Ascending aorta (tissue), 2 donors: ENCODE measurements at regions not wholly inside any gene's neighbourhood (a gene's known extent, or its start where the extent isn't known, plus 50 kb on each side); places are given as distances from the start of the nearest gene placed in this dataset.

ENCODE experiments used
- DNase-seq, 2 donors: peaks; one replicate each; pipeline ENCODE4 v3.0.0-alpha.2; 2019; ENCODE audit warnings: low spot score in 2 of 2
- H3K27ac ChIP-seq, 2 donors: fragments of 200-600 bp; sonication (generic); one replicate each; pipeline ENCODE4 v1.5.1; 2016 to 2017; ENCODE audit warnings: mild to moderate bottlenecking in 1 of 2
- H3K27me3 ChIP-seq: fragments of 200-600 bp; sonication (generic); one replicate; pipeline ENCODE4 v1.5.1; 2017
- H3K36me3 ChIP-seq, 2 donors: fragments of 200-600 bp; sonication (generic); one replicate each; pipeline ENCODE4 v1.5.1; 2016
- H3K4me1 ChIP-seq, 2 donors: fragments of 200-600 bp; sonication (generic); one replicate each; pipeline ENCODE4 v1.5.1; 2016 to 2017; ENCODE audit warnings: mild to moderate bottlenecking in 1 of 2
- H3K4me3 ChIP-seq, 2 donors: fragments of 200-600 bp; sonication (generic); one replicate each; pipeline ENCODE4 v1.5.1; 2016 to 2017; ENCODE audit warnings: mild to moderate bottlenecking in 1 of 2
- H3K9me3 ChIP-seq, 2 donors: fragments of 200-600 bp; sonication (generic); one replicate each; pipeline ENCODE4 v1.5.1; 2016
- intact Hi-C: fragments of 100-400 bp; cut with DNase I; formaldehyde crosslinking; loops from one replicate; pipeline ENCODE4 v1.15.1; 2023
- TF ChIP-seq, protein P1 (sequence below), 3 experiments: fragments of 200-600 bp in 2 of 3; fragments of 450-650 bp in 1 of 3; sonication (generic) in 2 of 3; IDR thresholded peaks; one replicate each; pipeline ENCODE4 v1.5.1; 2016 to 2019; ENCODE audit warnings: antibody characterized with exemption in 3 of 3, mild to moderate bottlenecking in 1 of 3, moderate library complexity in 1 of 3

DNA sequence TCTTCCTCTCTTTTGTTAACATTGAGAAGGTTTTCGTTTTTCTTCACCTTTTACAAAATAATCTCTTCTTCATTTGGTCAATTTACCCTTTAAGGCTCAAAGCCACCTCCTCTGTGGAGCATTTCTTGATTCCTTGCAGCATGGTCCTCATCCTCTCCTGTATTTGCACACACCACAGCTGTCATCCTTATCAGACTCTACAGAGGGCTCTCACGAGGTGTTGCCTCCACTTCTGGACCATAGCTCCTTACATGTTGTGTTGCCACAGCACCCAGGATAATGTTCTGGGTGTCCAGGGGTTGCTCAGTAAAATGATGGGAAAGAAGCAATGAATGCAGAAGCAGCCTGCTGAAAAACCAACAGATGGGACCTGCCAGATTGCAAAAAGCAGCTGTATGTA is 192.8 kb downstream of the SH2D4B start:
- H3K27ac ChIP-seq, result no peak overlapping the region
- H3K9me3 ChIP-seq, result no peaks in the 10 kb centered on the region
- no peaks in the 10 kb centered on the region for H3K27me3 ChIP-seq
- intact Hi-C loops, result no loop called here
- H3K36me3 ChIP-seq, result no peaks in the 10 kb centered on the region
- no peaks in the 10 kb centered on the region for H3K4me1 ChIP-seq
- TF ChIP-seq, protein P1, sequence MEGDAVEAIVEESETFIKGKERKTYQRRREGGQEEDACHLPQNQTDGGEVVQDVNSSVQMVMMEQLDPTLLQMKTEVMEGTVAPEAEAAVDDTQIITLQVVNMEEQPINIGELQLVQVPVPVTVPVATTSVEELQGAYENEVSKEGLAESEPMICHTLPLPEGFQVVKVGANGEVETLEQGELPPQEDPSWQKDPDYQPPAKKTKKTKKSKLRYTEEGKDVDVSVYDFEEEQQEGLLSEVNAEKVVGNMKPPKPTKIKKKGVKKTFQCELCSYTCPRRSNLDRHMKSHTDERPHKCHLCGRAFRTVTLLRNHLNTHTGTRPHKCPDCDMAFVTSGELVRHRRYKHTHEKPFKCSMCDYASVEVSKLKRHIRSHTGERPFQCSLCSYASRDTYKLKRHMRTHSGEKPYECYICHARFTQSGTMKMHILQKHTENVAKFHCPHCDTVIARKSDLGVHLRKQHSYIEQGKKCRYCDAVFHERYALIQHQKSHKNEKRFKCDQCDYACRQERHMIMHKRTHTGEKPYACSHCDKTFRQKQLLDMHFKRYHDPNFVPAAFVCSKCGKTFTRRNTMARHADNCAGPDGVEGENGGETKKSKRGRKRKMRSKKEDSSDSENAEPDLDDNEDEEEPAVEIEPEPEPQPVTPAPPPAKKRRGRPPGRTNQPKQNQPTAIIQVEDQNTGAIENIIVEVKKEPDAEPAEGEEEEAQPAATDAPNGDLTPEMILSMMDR (IDR thresholded peaks at IDR 0.05), result no peak
- H3K4me3 ChIP-seq, result no peak overlapping the region
- DNase-seq, result no peak

DNA sequence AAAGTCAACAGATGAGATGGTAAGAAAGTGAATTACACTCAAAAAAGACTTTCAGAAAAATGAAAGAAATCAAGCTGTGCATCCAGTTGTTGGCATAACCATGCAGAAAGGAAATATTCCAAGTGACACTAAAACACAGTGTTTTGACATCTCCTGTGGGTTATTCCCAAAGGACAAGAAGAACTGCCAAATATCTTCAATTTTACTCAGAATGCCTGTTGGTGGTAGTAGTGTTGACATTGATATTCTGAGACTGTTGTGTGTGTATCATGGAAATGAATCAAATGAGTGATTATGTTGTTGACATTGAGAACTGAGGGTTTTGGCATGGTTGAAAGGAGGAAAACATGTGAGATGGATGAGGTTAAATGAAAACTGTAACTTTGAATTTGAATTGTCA is 196.9 kb downstream of the SH2D4B start:
- DNase-seq, result no peak
- Histone ChIP-seq H3K36me3 (no peaks in the 10 kb centered on the region), H3K27me3 (no peaks in the 10 kb centered on the region), H3K9me3 (no peaks in the 10 kb centered on the region), H3K27ac (no peak overlapping the region), H3K4me1 (no peaks in the 10 kb centered on the region), H3K4me3 (no peak overlapping the region)
- intact Hi-C loops, result no loop called here
- TF ChIP-seq, protein P1 (IDR thresholded peaks at IDR 0.05), result no peak

DNA sequence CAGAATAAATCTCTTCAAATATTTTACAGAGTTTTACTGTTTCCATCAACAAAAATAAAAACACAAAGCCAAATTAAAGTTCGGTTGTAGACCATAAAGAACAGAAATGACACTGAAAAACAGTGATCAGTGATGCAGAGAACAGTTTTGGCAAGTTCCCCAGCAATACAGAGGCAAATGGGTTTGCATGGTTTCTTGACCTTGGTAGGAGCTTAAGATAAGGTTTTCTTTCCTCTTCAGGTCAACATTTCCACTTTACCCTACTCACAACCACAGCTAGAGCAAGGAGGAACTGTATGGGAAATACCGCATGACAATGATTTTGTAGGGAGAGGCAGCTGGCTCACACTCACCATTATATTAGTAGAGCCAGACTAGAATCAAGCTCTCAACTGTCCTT is 199.5 kb downstream of the SH2D4B start:
- no peaks in the 10 kb centered on the region for H3K36me3 ChIP-seq
- TF ChIP-seq, protein P1 (IDR thresholded peaks at IDR 0.05), result no peak
- intact Hi-C loops, result no loop called here
- H3K4me1 ChIP-seq, result no peaks in the 10 kb centered on the region
- H3K9me3 ChIP-seq, result no peaks in the 10 kb centered on the region
- H3K27ac ChIP-seq, result no peak overlapping the region
- H3K27me3 ChIP-seq, result no peaks in the 10 kb centered on the region
- H3K4me3 ChIP-seq, result no peak overlapping the region
- no peak for DNase-seq

DNA sequence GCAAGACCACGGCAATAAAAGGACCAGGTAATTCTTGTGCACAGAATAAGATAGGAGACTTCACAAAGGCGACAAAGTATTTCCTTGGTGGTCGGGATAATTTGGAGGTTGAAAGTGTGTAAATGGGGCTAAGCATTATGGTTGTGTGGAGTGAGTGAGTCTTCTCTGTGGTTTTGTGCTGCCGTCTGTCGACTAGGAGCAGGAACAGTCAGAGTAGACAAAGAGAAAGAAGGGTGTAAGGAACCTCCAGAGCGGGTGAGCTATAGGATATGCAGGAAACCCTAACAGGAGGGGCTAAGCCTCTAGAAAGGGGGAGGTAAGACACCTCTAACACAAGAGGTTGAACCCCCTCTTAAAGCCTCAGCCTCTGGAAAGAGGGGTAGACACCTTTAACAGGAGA is 201.6 kb downstream of the SH2D4B start:
- H3K27ac ChIP-seq, result no peak overlapping the region
- H3K9me3 ChIP-seq, result no peaks in the 10 kb centered on the region
- H3K4me3 ChIP-seq, result no peak overlapping the region
- no peaks in the 10 kb centered on the region for H3K36me3 ChIP-seq
- intact Hi-C loops, result no loop called here
- DNase-seq, result no peak
- TF ChIP-seq, protein P1 (IDR thresholded peaks at IDR 0.05), result no peak
- no peaks in the 10 kb centered on the region for H3K27me3 ChIP-seq
- H3K4me1 ChIP-seq, result no peaks in the 10 kb centered on the region

DNA sequence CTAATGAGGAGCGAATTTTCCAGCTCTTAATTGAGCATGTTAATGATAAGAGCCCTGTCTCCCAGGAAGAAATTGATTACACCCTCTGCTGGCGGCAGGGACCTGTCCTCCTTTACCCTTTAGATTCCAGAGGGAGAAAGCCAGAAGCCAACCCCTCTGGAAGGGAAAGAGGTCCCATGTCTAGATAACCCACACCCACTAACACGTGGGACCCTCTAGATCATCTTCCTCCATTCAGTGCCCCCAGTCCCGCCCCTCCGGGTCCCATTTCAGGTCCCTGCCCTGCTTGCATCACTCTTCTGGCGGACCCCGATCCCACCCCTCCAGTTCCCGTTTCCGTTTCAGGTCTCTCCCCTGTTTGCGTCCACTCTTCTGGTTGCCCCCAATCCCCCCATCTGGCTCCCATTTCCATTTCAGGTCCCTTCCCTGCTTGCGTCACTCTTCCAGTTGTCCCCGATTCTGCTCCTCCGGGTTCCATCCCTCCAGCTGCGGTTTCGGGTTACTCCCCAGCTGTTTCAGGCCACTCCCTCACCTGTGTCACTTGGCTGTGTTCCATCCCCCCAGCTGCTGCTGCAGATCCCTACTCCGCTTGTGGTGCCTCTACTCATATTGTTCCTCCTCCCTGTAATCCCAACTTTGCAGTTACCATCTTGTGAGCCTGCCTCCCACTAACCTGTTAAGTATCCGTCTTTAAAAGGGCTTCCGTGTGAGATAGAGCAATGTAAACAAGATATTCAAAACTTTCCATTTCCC is 202.4 kb downstream of the SH2D4B start:
- H3K4me1 ChIP-seq, result no peaks in the 10 kb centered on the region
- H3K27ac ChIP-seq, result no peak overlapping the region
- no peaks in the 10 kb centered on the region for H3K36me3 ChIP-seq
- no peak for DNase-seq
- no peaks in the 10 kb centered on the region for H3K9me3 ChIP-seq
- H3K27me3 ChIP-seq, result no peaks in the 10 kb centered on the region
- intact Hi-C loops, result no loop called here
- no peak overlapping the region for H3K4me3 ChIP-seq
- TF ChIP-seq, protein P1 (IDR thresholded peaks at IDR 0.05), result no peak

DNA sequence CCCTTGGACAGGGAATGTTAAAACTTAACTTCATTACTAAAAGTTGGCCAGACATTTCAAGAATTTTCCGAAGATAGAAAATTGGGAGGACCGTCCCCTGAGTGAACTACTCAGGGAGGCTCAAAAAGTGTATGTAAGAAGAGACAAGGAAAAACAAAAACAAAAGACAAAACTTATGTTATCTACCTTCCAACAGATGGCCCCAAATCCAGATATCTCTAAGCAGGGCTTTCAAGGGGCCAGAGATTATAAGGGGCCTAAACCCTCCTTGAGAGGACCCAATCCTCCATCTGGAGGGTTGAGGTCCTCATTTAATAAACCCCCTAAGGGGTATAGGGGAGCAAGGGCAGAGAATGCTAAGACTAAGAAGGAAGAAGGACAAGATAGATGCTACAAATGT is 203.6 kb downstream of the SH2D4B start:
- Histone ChIP-seq H3K27ac (no peak overlapping the region), H3K36me3 (no peaks in the 10 kb centered on the region), H3K9me3 (no peaks in the 10 kb centered on the region), H3K27me3 (no peaks in the 10 kb centered on the region), H3K4me1 (no peaks in the 10 kb centered on the region), H3K4me3 (no peak overlapping the region)
- intact Hi-C loops, result no loop called here
- TF ChIP-seq, protein P1 (IDR thresholded peaks at IDR 0.05), result no peak
- no peak for DNase-seq
